Panc1 (cell line): ENCODE measurements at regions not wholly inside any gene's neighbourhood (a gene's known extent, or its start where the extent isn't known, plus 50 kb on each side); places are given as distances from the start of the nearest gene placed in this dataset.

Experiments
- ATAC-seq: fragments of 200-7000 bp; cut with Tn5 transposase; 2 replicates; pipeline ENCODE4 v1.9.1; 2020; ENCODE audit warnings: mild to moderate bottlenecking, moderate library complexity
- BruUV-seq: library from RNA; stranded (reverse); fragments of 400-500 nt; replicated peaks from 2 replicates; lab custom pipeline; 2021; lab: Mats Ljungman, UMichigan
- CTCF ChIA-PET: fragments of 300-600 bp; sonication (Branson Sonifier 250); formaldehyde crosslinking; loops from one replicate; lab custom pipeline; 2022; ENCODE audit warnings: antibody characterized with exemption; lab: Charles Lee
- POLR2A ChIA-PET: fragments of 300-600 bp; sonication (Branson Sonifier 250); formaldehyde crosslinking; loops from one replicate; lab custom pipeline; 2022; ENCODE audit warnings: antibody characterized with exemption; lab: Charles Lee
- DNase-seq: peaks from one replicate; pipeline ENCODE4 v3.0.0-alpha.2; 2010; ENCODE audit warnings: low read depth, low spot score
- H3K27ac ChIP-seq: 2 replicates; pipeline ENCODE4 v1.5.1; 2011; ENCODE audit warnings: mild to moderate bottlenecking, low read length, inconsistent platforms
- H3K27me3 ChIP-seq: fragments of 200-500 bp; sonication (Bioruptor generic); 2 replicates; pipeline ENCODE4 v1.6.0; 2014; ENCODE audit warnings: low read length, inconsistent platforms; ENCODE audit not compliant: control insufficient read depth, insufficient read depth
- H3K36me3 ChIP-seq: fragments of 200-500 bp; sonication (Bioruptor generic); 2 replicates; pipeline ENCODE4 v1.5.1; 2014; ENCODE audit warnings: inconsistent platforms, mild to moderate bottlenecking, low read length, moderate library complexity; ENCODE audit not compliant: control insufficient read depth, insufficient read depth
- H3K4me1 ChIP-seq: 2 replicates; pipeline ENCODE4 v1.5.1; 2011; ENCODE audit warnings: inconsistent platforms, mild to moderate bottlenecking, low read length, moderate library complexity; ENCODE audit not compliant: control insufficient read depth, insufficient read depth
- H3K4me3 ChIP-seq, 2 experiments: 2 replicates each; pipeline ENCODE4 v1.5.1; 2011 to 2012; ENCODE audit warnings: low read depth in 2 of 2, low read length in 2 of 2, mild to moderate bottlenecking in 2 of 2, inconsistent platforms in 1 of 2, moderate library complexity in 1 of 2
- H3K9me3 ChIP-seq: fragments of 200-500 bp; sonication (Bioruptor generic); 2 replicates; pipeline ENCODE4 v1.5.1; 2014; ENCODE audit warnings: low read depth, mild to moderate bottlenecking, inconsistent platforms, low read length, moderate library complexity; ENCODE audit not compliant: control insufficient read depth, insufficient read depth
- CTCF ChIP-seq: fragments of 450-650 bp; IDR thresholded peaks from 2 replicates; pipeline ENCODE4 v1.5.1; 2017; ENCODE audit warnings: mild to moderate bottlenecking
- POLR2AphosphoS5 ChIP-seq: IDR thresholded peaks from 2 replicates; pipeline ENCODE4 v1.6.1; 2012; ENCODE audit warnings: mild to moderate bottlenecking, low read depth, low read length, moderate library complexity
- REST ChIP-seq, 2 experiments: IDR thresholded peaks; 2 replicates each; pipeline ENCODE4 v1.6.1; 2011 to 2012; ENCODE audit warnings: low read depth in 2 of 2, control low read depth in 1 of 2, low read length in 1 of 2, mild to moderate bottlenecking in 1 of 2, moderate library complexity in 1 of 2; ENCODE audit not compliant: insufficient read depth in 1 of 2
- SIN3A ChIP-seq: IDR thresholded peaks from 2 replicates; pipeline ENCODE4 v1.6.1; 2012; ENCODE audit warnings: low read depth, mild to moderate bottlenecking, low read length, moderate library complexity, borderline replicate concordance; ENCODE audit not compliant: insufficient read depth
- TCF7L2 ChIP-seq: IDR thresholded peaks from 2 replicates; pipeline ENCODE4 v1.6.1; 2011; ENCODE audit warnings: mild to moderate bottlenecking, low read depth, low read length, inconsistent platforms
- in situ Hi-C: cut with HindIII; loops from 2 replicates; pipeline ENCODE4 v1.10.0; 2016; ENCODE audit warnings: low sequenced_read_pairs, low pct_unique_long_range_greater_than_20kb
- intact Hi-C: fragments of 100-400 bp; cut with micrococcal nuclease; formaldehyde crosslinking; loops from one replicate; pipeline ENCODE4 v1.10.0; 2022; ENCODE audit not compliant: unreplicated experiment

GRCh38 chr20:22429175-22430153 is 154.9 kb downstream of the FOXA2 start:
- intact Hi-C loops (loop anchor here (5.0 kb wide), 1 partner anchor 92 kb away; no protein-coding TSS in a partner anchor), in situ Hi-C loops (no loop called here)
- ChIA-PET POLR2A (no interaction called here), CTCF (no interaction called here)
- peak; percentile 47 for ATAC-seq
- Histone ChIP-seq H3K9me3 (peaks cover 2% of the 10 kb centered on the region; the same call in 1 of the 2 replicates), H3K4me3 (peak overlapping the region in 1 of 2 experiments; percentile 31; a peak in 2 of 4 replicates), H3K27ac (peak overlapping the region; percentile 15), H3K27me3 (no peaks in the 10 kb centered on the region), H3K36me3 (no peaks in the 10 kb centered on the region), H3K4me1 (peaks cover 19% of the 10 kb centered on the region)
- no peak for TF ChIP-seq POLR2AphosphoS5
- TF ChIP-seq TCF7L2: no peak
- TF ChIP-seq CTCF: no peak
- TF ChIP-seq REST (IDR thresholded peaks at IDR 0.05; ENCODE audit: insufficient read depth in 1 of 2, low read depth in 2 of 2, low read length in 1 of 2): no peak
- TF ChIP-seq SIN3A: no peak
- no TSS peak for BruUV-seq
- no peak for DNase-seq

GRCh38 chr20:22428051-22428450 is 156.3 kb downstream of the FOXA2 start:
- TF ChIP-seq TCF7L2 (no peak), CTCF (no peak), SIN3A (no peak), REST (IDR thresholded peaks at IDR 0.05; ENCODE audit: insufficient read depth in 1 of 2, low read depth in 2 of 2, low read length in 1 of 2) (no peak), POLR2AphosphoS5 (no peak)
- CTCF ChIA-PET: no interaction called here
- Histone ChIP-seq H3K9me3 (no peaks in the 10 kb centered on the region; the same call in 1 of the 2 replicates), H3K36me3 (no peaks in the 10 kb centered on the region), H3K27me3 (no peaks in the 10 kb centered on the region), H3K27ac (peak overlapping the region; percentile 1; the same call in 1 of the 2 replicates), H3K4me1 (peaks cover 19% of the 10 kb centered on the region), H3K4me3 (no peak overlapping the region)
- POLR2A ChIA-PET: no interaction called here
- DNase-seq (no peak), ATAC-seq (no peak)
- no TSS peak for BruUV-seq
- intact Hi-C loops (no loop called here), in situ Hi-C loops (no loop called here)
